HEK293 (cell line): ENCODE measurements at regions not wholly inside any gene's neighbourhood (a gene's known extent, or its start where the extent isn't known, plus 50 kb on each side); places are given as distances from the start of the nearest gene placed in this dataset.

Experiments
- CTCF ChIA-PET: fragments of 350-600 bp; formaldehyde crosslinking; extraction: SDS; loops from one replicate; lab custom pipeline; 2021; ENCODE audit warnings: antibody characterized with exemption; lab: Yijun Ruan, JAX
- POLR2A ChIA-PET: fragments of 300-600 bp; formaldehyde crosslinking; extraction: SDS; loops from one replicate; lab custom pipeline; 2020; ENCODE audit warnings: antibody characterized with exemption, inconsistent platforms; lab: Yijun Ruan, JAX
- H3K27ac ChIP-seq: fragments of 200-500 bp; sonication (Bioruptor generic); 2 replicates; pipeline ENCODE4 v1.5.1; 2014; ENCODE audit warnings: low read depth, low read length, control low read depth, inconsistent platforms; ENCODE audit errors: extremely low read depth
- H3K36me3 ChIP-seq, 2 experiments: fragments of 200-500 bp in 1 of 2; sonication (Bioruptor generic) in 1 of 2; 1 replicate in 1 of 2; 2 replicates in 1 of 2; pipeline ENCODE4 v1.5.1; 2014 to 2017; ENCODE audit warnings: inconsistent platforms in 2 of 2, low read length in 2 of 2; ENCODE audit not compliant: control insufficient read depth in 2 of 2, insufficient read depth in 1 of 2
- H3K4me1 ChIP-seq: fragments of 200-500 bp; sonication (Bioruptor generic); 2 replicates; pipeline ENCODE4 v1.5.1; 2014; ENCODE audit warnings: mild to moderate bottlenecking, low read length, inconsistent platforms; ENCODE audit not compliant: control insufficient read depth, insufficient read depth
- H3K4me3 ChIP-seq: 2 replicates; pipeline ENCODE4 v1.5.1; 2011; ENCODE audit warnings: low read depth, mild to moderate bottlenecking, control low read depth, low read length, moderate library complexity
- H3K9me3 ChIP-seq: fragments of 200-500 bp; sonication (Bioruptor generic); 2 replicates; pipeline ENCODE4 v1.5.1; 2014; ENCODE audit warnings: low read depth, low read length, inconsistent platforms; ENCODE audit not compliant: control insufficient read depth, insufficient read depth
- GLIS1 ChIP-seq: fragments of 450-650 bp; formaldehyde crosslinking; IDR thresholded peaks from 2 replicates; pipeline ENCODE4 v1.5.1; 2016; ENCODE audit warnings: missing biosample characterization, missing genetic modification characterization
- HIC1 ChIP-seq: fragments of 450-650 bp; formaldehyde crosslinking; IDR thresholded peaks from 2 replicates; pipeline ENCODE4 v1.5.1; 2016; ENCODE audit warnings: missing biosample characterization, missing genetic modification characterization
- IKZF3 ChIP-seq: fragments of 450-650 bp; IDR thresholded peaks from 2 replicates; pipeline ENCODE4 v1.5.0; 2018; ENCODE audit warnings: missing biosample characterization, mild to moderate bottlenecking, missing genetic modification characterization, moderate library complexity
- KLF1 ChIP-seq: fragments of 450-650 bp; formaldehyde crosslinking; IDR thresholded peaks from 2 replicates; pipeline ENCODE4 v1.5.1; 2016; ENCODE audit warnings: missing biosample characterization, missing genetic modification characterization
- KLF8 ChIP-seq: fragments of 450-650 bp; formaldehyde crosslinking; IDR thresholded peaks from 2 replicates; pipeline ENCODE4 v1.5.1; 2016; ENCODE audit warnings: missing biosample characterization, missing genetic modification characterization
- MEIS1 ChIP-seq: sonication (generic); formaldehyde crosslinking; IDR thresholded peaks from 2 replicates; pipeline ENCODE4 v1.8.1; 2022; ENCODE audit warnings: missing genetic modification reagents, mild to moderate bottlenecking, borderline replicate concordance
- SCRT2 ChIP-seq: fragments of 450-650 bp; formaldehyde crosslinking; IDR thresholded peaks from 2 replicates; pipeline ENCODE4 v1.5.1; 2016; ENCODE audit warnings: missing biosample characterization, missing genetic modification characterization
- TRIM28 ChIP-seq: IDR thresholded peaks from 2 replicates; pipeline ENCODE4 v1.6.1; 2011; ENCODE audit warnings: low read length, control low read depth, borderline replicate concordance
- YY2 ChIP-seq: fragments of 450-650 bp; formaldehyde crosslinking; IDR thresholded peaks from 2 replicates; pipeline ENCODE4 v1.5.1; 2016; ENCODE audit warnings: missing biosample characterization, missing genetic modification characterization
- ZBTB7A ChIP-seq: fragments of 450-650 bp; formaldehyde crosslinking; IDR thresholded peaks from 2 replicates; pipeline ENCODE4 v1.5.1; 2016; ENCODE audit warnings: low read depth, missing biosample characterization, missing genetic modification characterization
- ZNF169 ChIP-seq: fragments of 450-650 bp; formaldehyde crosslinking; IDR thresholded peaks from 2 replicates; pipeline ENCODE4 v1.5.1; 2016; ENCODE audit warnings: missing biosample characterization, missing genetic modification characterization
- ZNF174 ChIP-seq: fragments of 450-650 bp; formaldehyde crosslinking; IDR thresholded peaks from 2 replicates; pipeline ENCODE4 v1.5.0; 2017; ENCODE audit warnings: missing biosample characterization, mild to moderate bottlenecking, missing genetic modification characterization
- ZNF221 ChIP-seq: fragments of 450-650 bp; formaldehyde crosslinking; IDR thresholded peaks from 2 replicates; pipeline ENCODE4 v1.5.1; 2017; ENCODE audit warnings: missing biosample characterization, missing genetic modification characterization, borderline replicate concordance
- ZNF302 ChIP-seq: fragments of 450-650 bp; formaldehyde crosslinking; IDR thresholded peaks from 2 replicates; pipeline ENCODE4 v1.5.1; 2016; ENCODE audit warnings: missing biosample characterization, missing genetic modification characterization, low read depth
- ZNF510 ChIP-seq: fragments of 450-650 bp; formaldehyde crosslinking; IDR thresholded peaks from 2 replicates; pipeline ENCODE4 v1.5.1; 2018; ENCODE audit warnings: mild to moderate bottlenecking, missing genetic modification characterization, missing biosample characterization; ENCODE audit not compliant: insufficient replicate concordance
- ZNF529 ChIP-seq: fragments of 450-650 bp; formaldehyde crosslinking; IDR thresholded peaks from 2 replicates; pipeline ENCODE4 v1.5.1; 2017; ENCODE audit warnings: missing genetic modification characterization, missing biosample characterization; ENCODE audit not compliant: insufficient replicate concordance
- ZNF549 ChIP-seq: fragments of 450-650 bp; IDR thresholded peaks from 2 replicates; pipeline ENCODE4 v1.5.1; 2018; ENCODE audit warnings: missing biosample characterization, missing genetic modification characterization, mild to moderate bottlenecking, inconsistent platforms, moderate library complexity
- ZNF558 ChIP-seq: fragments of 450-650 bp; formaldehyde crosslinking; IDR thresholded peaks from 2 replicates; pipeline ENCODE4 v1.5.1; 2016; ENCODE audit warnings: missing biosample characterization, missing genetic modification characterization
- ZNF561 ChIP-seq: fragments of 450-650 bp; IDR thresholded peaks from 2 replicates; pipeline ENCODE4 v1.5.1; 2018; ENCODE audit warnings: missing biosample characterization, missing genetic modification characterization, borderline replicate concordance
- ZNF596 ChIP-seq: fragments of 450-650 bp; IDR thresholded peaks from 2 replicates; pipeline ENCODE4 v1.5.0; 2018; ENCODE audit warnings: missing biosample characterization, mild to moderate bottlenecking, missing genetic modification characterization, moderate library complexity
- ZNF623 ChIP-seq: fragments of 450-650 bp; formaldehyde crosslinking; IDR thresholded peaks from 2 replicates; pipeline ENCODE4 v1.5.1; 2016; ENCODE audit warnings: missing biosample characterization, missing genetic modification characterization
- ZNF629 ChIP-seq: fragments of 450-650 bp; formaldehyde crosslinking; IDR thresholded peaks from 2 replicates; pipeline ENCODE4 v1.5.1; 2017; ENCODE audit warnings: missing biosample characterization, missing genetic modification characterization
- ZNF654 ChIP-seq: fragments of 450-650 bp; formaldehyde crosslinking; IDR thresholded peaks from 2 replicates; pipeline ENCODE4 v1.5.1; 2016; ENCODE audit warnings: low read depth, missing biosample characterization, missing genetic modification characterization
- ZNF670 ChIP-seq: fragments of 450-650 bp; formaldehyde crosslinking; IDR thresholded peaks from 2 replicates; pipeline ENCODE4 v1.5.1; 2016; ENCODE audit warnings: missing biosample characterization, missing genetic modification characterization, low read depth
- ZNF704 ChIP-seq: fragments of 450-650 bp; formaldehyde crosslinking; IDR thresholded peaks from 2 replicates; pipeline ENCODE4 v1.5.1; 2016; ENCODE audit warnings: missing biosample characterization, missing genetic modification characterization
- ZNF785 ChIP-seq: fragments of 450-650 bp; formaldehyde crosslinking; IDR thresholded peaks from 2 replicates; pipeline ENCODE4 v1.5.1; 2016; ENCODE audit warnings: missing biosample characterization, missing genetic modification characterization
- ZSCAN30 ChIP-seq: fragments of 450-650 bp; IDR thresholded peaks from 2 replicates; pipeline ENCODE4 v1.5.1; 2018; ENCODE audit warnings: missing biosample characterization, mild to moderate bottlenecking, missing genetic modification characterization, moderate library complexity
- TF ChIP-seq, protein P1 (sequence below): fragments of 450-650 bp; IDR thresholded peaks from 2 replicates; pipeline ENCODE4 v1.5.1; 2018; ENCODE audit warnings: missing biosample characterization, mild to moderate bottlenecking, missing genetic modification characterization
- TF ChIP-seq, protein P2 (sequence below): fragments of 450-650 bp; formaldehyde crosslinking; IDR thresholded peaks from 2 replicates; pipeline ENCODE4 v1.5.1; 2016; ENCODE audit warnings: missing biosample characterization, missing genetic modification characterization, low read depth
- TF ChIP-seq, protein P3 (sequence below): sonication (generic); formaldehyde crosslinking; IDR thresholded peaks from 2 replicates; pipeline ENCODE4 v1.8.1; 2022; ENCODE audit warnings: mild to moderate bottlenecking, moderate library complexity, missing genetic modification reagents

- no peak overlapping the region for H3K4me3 ChIP-seq
- H3K36me3 ChIP-seq = no peaks in the 10 kb centered on the region
- H3K4me1 ChIP-seq = no peaks in the 10 kb centered on the region
- no peak for TF ChIP-seq ZNF629
- TF ChIP-seq ZNF654 (tag by site-specific recombination) = no peak
- TF ChIP-seq, protein P1, sequence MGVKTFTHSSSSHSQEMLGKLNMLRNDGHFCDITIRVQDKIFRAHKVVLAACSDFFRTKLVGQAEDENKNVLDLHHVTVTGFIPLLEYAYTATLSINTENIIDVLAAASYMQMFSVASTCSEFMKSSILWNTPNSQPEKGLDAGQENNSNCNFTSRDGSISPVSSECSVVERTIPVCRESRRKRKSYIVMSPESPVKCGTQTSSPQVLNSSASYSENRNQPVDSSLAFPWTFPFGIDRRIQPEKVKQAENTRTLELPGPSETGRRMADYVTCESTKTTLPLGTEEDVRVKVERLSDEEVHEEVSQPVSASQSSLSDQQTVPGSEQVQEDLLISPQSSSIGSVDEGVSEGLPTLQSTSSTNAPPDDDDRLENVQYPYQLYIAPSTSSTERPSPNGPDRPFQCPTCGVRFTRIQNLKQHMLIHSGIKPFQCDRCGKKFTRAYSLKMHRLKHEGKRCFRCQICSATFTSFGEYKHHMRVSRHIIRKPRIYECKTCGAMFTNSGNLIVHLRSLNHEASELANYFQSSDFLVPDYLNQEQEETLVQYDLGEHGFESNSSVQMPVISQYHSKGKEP (tag by site-specific recombination) = no peak
- TF ChIP-seq ZNF623 (tag by site-specific recombination) = no peak
- TF ChIP-seq ZBTB7A = no peak
- no peak for TF ChIP-seq ZNF174 (tag by site-specific recombination)
- TF ChIP-seq YY2 (tag by site-specific recombination) = no peak
- no peak for TF ChIP-seq SCRT2
- no peak for TF ChIP-seq ZNF302 (tag by site-specific recombination)
- no peak for TF ChIP-seq ZNF221 (tag by site-specific recombination)
- no peak for TF ChIP-seq TRIM28
- no peak for TF ChIP-seq IKZF3
- TF ChIP-seq, protein P2, sequence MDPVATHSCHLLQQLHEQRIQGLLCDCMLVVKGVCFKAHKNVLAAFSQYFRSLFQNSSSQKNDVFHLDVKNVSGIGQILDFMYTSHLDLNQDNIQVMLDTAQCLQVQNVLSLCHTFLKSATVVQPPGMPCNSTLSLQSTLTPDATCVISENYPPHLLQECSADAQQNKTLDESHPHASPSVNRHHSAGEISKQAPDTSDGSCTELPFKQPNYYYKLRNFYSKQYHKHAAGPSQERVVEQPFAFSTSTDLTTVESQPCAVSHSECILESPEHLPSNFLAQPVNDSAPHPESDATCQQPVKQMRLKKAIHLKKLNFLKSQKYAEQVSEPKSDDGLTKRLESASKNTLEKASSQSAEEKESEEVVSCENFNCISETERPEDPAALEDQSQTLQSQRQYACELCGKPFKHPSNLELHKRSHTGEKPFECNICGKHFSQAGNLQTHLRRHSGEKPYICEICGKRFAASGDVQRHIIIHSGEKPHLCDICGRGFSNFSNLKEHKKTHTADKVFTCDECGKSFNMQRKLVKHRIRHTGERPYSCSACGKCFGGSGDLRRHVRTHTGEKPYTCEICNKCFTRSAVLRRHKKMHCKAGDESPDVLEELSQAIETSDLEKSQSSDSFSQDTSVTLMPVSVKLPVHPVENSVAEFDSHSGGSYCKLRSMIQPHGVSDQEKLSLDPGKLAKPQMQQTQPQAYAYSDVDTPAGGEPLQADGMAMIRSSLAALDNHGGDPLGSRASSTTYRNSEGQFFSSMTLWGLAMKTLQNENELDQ (tag by site-specific recombination) = no peak
- no peak for TF ChIP-seq MEIS1
- TF ChIP-seq ZNF561 = no peak
- TF ChIP-seq, protein P3, sequence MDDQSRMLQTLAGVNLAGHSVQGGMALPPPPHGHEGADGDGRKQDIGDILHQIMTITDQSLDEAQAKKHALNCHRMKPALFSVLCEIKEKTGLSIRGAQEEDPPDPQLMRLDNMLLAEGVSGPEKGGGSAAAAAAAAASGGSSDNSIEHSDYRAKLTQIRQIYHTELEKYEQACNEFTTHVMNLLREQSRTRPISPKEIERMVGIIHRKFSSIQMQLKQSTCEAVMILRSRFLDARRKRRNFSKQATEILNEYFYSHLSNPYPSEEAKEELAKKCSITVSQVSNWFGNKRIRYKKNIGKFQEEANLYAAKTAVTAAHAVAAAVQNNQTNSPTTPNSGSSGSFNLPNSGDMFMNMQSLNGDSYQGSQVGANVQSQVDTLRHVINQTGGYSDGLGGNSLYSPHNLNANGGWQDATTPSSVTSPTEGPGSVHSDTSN (CRISPR knock-in tag) = no peak
- no peak for TF ChIP-seq GLIS1 (tag by site-specific recombination)
- TF ChIP-seq ZNF529 (tag by site-specific recombination) = no peak
- POLR2A ChIA-PET = no interaction called here
- H3K27ac ChIP-seq = no peak overlapping the region
- no peaks in the 10 kb centered on the region for H3K9me3 ChIP-seq
- CTCF ChIA-PET = interaction anchor here (2.7 kb wide), 1 partner anchor 11 kb away, joined by 10 read pairs; no protein-coding TSS in a partner anchor
Measured at GRCh38 chr18:73831688-73832087, 315.9 kb downstream of the FBXO15 start.

DNA sequence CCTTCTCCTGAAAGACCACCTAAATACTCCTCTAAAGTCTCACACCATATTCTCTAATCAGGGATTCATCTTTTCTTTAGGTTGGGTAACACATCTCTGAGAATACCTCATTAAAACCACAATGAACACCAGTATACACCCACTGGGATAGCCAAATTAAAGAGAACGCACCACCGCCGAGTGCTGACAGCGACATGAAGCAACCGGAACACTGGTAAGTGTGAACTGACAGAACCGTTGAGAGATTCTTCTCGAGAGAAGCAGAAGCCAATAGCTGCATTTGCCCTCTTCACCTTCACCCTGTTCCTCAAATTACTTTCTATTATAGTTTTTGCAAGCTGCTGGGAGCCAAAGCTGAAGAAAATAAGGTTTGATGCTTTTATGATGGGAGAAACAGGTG is 318.5 kb downstream of the FBXO15 start:
- no peaks in the 10 kb centered on the region for H3K9me3 ChIP-seq
- ChIA-PET CTCF (interaction anchor here (1.5 kb wide), 1 partner anchor 13 kb away, joined by 6 read pairs; no protein-coding TSS in a partner anchor), POLR2A (no interaction called here)
- no peaks in the 10 kb centered on the region for H3K4me1 ChIP-seq
- no peak overlapping the region for H3K4me3 ChIP-seq
- H3K27ac ChIP-seq = no peak overlapping the region
- no peaks in the 10 kb centered on the region for H3K36me3 ChIP-seq
- no peak for TF ChIP-seq ZNF510
- no peak for TF ChIP-seq ZNF704 (tag by site-specific recombination)
- no peak for TF ChIP-seq KLF1
- TF ChIP-seq ZSCAN30 (tag by site-specific recombination) = no peak
- TF ChIP-seq HIC1 (tag by site-specific recombination) = no peak
- no peak for TF ChIP-seq ZNF558 (tag by site-specific recombination)
- no peak for TF ChIP-seq ZNF549
- no peak for TF ChIP-seq IKZF3
- TF ChIP-seq ZNF670 (tag by site-specific recombination) = no peak
- TF ChIP-seq ZNF169 (tag by site-specific recombination) = no peak
- TF ChIP-seq ZNF785 (tag by site-specific recombination) = no peak
- no peak for TF ChIP-seq KLF8 (tag by site-specific recombination)
- TF ChIP-seq ZNF596 (tag by site-specific recombination) = no peak
